T-helper 1 cell (primary cell): ENCODE measurements at regions not wholly inside any gene's neighbourhood (a gene's known extent, or its start where the extent isn't known, plus 50 kb on each side); places are given as distances from the start of the nearest gene placed in this dataset.

Source experiments
- DNase-seq, 5 donors: peaks; one replicate each; pipeline ENCODE4 v3.0.0-alpha.2; 2012 to 2020

- peak in 1 of 5 donors; percentile 1 for DNase-seq
These were observed 52.0 kb upstream of the FAM20B start for GRCh38 chr1:178973652-178974101.
